KMS-11 (cell line): ENCODE measurements at regions not wholly inside any gene's neighbourhood (a gene's known extent, or its start where the extent isn't known, plus 50 kb on each side); places are given as distances from the start of the nearest gene placed in this dataset.

Experiments
- H2AFZ ChIP-seq: fragments of 200-600 bp; sonication (generic); 2 replicates; pipeline ENCODE4 v1.6.1; 2016; ENCODE audit warnings: antibody characterized with exemption, mixed run types, low read depth
- H3K27ac ChIP-seq: fragments of 200-600 bp; sonication (generic); 2 replicates; pipeline ENCODE4 v1.6.1; 2016; ENCODE audit warnings: mild to moderate bottlenecking, mixed run types
- H3K27me3 ChIP-seq: fragments of 200-600 bp; sonication (generic); 2 replicates; pipeline ENCODE4 v1.6.1; 2017; ENCODE audit warnings: mild to moderate bottlenecking, low read depth, mixed run types, moderate library complexity; ENCODE audit not compliant: insufficient read depth
- H3K36me3 ChIP-seq: fragments of 200-600 bp; sonication (generic); 2 replicates; pipeline ENCODE4 v1.6.1; 2017; ENCODE audit warnings: mild to moderate bottlenecking, mixed run types; ENCODE audit not compliant: insufficient read depth
- H3K4me1 ChIP-seq: fragments of 200-600 bp; sonication (generic); 2 replicates; pipeline ENCODE4 v1.6.1; 2016; ENCODE audit warnings: mild to moderate bottlenecking, low read depth, mixed run types; ENCODE audit not compliant: poor library complexity, severe bottlenecking
- H3K4me2 ChIP-seq: fragments of 200-600 bp; sonication (generic); 2 replicates; pipeline ENCODE4 v1.7.0; 2016; ENCODE audit warnings: mild to moderate bottlenecking, mixed run types
- H3K4me3 ChIP-seq: fragments of 200-600 bp; sonication (generic); IDR thresholded peaks from 2 replicates; pipeline ENCODE4 v1.6.1; 2017; ENCODE audit warnings: low read depth, low read length, mixed read lengths; ENCODE audit not compliant: insufficient read depth
- H3K79me2 ChIP-seq: fragments of 200-600 bp; sonication (generic); 2 replicates; pipeline ENCODE4 v1.6.1; 2016; ENCODE audit warnings: low read depth, mixed run types; ENCODE audit not compliant: insufficient read depth
- H3K9ac ChIP-seq: fragments of 200-600 bp; sonication (generic); 2 replicates; pipeline ENCODE4 v1.6.1; 2016; ENCODE audit warnings: mild to moderate bottlenecking, mixed run types
- H4K20me1 ChIP-seq: fragments of 200-600 bp; sonication (generic); 2 replicates; pipeline ENCODE4 v1.6.1; 2016; ENCODE audit warnings: mild to moderate bottlenecking, mixed run types; ENCODE audit not compliant: insufficient read depth
- TF ChIP-seq, protein P1 (sequence below): fragments of 200-600 bp; sonication (generic); conservative IDR thresholded peaks from 2 replicates; pipeline ENCODE4 v1.6.1; 2017; ENCODE audit warnings: low read depth, mild to moderate bottlenecking, antibody characterized with exemption, low read length, moderate library complexity, mixed read lengths

DNA sequence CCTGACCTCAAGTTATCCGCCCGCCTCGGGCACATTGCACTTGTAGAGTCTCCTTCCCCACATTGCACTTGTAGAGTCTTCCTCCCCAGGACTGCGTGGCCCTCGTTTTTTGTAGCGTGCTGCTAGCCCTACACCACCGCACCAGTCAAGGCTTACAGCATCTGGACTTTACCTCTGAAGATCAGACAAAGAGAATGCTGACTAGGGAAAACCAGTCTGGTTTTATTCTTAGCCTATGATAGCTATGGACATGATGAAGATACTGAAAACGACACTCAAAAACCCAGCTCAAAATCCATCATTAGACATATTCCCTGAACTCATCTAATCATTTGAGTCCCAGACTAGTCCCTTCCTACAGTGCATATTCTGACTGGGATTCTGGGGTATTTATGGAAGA is 71.9 kb upstream of the AKR1E2 start:
- Histone ChIP-seq H3K79me2 (no peaks in the 10 kb centered on the region), H3K36me3 (no peaks in the 10 kb centered on the region), H3K27ac (no peak overlapping the region), H3K4me1 (no peaks in the 10 kb centered on the region), H3K9ac (no peak overlapping the region), H3K4me3 (no peak overlapping the region), H3K4me2 (no peak overlapping the region), H3K27me3 (no peaks in the 10 kb centered on the region), H4K20me1 (no peaks in the 10 kb centered on the region), H2AFZ (no peak overlapping the region)
- TF ChIP-seq, protein P1, sequence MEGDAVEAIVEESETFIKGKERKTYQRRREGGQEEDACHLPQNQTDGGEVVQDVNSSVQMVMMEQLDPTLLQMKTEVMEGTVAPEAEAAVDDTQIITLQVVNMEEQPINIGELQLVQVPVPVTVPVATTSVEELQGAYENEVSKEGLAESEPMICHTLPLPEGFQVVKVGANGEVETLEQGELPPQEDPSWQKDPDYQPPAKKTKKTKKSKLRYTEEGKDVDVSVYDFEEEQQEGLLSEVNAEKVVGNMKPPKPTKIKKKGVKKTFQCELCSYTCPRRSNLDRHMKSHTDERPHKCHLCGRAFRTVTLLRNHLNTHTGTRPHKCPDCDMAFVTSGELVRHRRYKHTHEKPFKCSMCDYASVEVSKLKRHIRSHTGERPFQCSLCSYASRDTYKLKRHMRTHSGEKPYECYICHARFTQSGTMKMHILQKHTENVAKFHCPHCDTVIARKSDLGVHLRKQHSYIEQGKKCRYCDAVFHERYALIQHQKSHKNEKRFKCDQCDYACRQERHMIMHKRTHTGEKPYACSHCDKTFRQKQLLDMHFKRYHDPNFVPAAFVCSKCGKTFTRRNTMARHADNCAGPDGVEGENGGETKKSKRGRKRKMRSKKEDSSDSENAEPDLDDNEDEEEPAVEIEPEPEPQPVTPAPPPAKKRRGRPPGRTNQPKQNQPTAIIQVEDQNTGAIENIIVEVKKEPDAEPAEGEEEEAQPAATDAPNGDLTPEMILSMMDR: no peak

DNA sequence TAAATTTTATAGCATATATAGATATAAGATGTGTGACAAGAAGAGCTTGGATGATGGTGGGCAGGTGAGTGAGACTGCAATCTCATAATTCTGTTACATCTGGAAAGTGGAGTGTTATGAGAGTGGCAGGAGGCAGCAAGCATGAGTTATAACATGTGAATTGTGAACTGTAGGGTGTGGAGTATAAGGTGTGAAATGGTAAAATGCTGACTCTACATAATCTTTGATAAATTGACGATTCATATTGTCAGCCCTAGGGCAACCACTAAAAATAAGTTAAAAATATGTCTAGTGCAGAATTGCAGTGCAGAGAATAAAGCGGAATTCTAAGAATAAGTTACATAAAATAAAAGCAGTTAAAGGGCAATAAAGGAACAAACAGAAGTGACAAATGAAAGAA is 74.8 kb upstream of the AKR1E2 start:
- Histone ChIP-seq H3K4me3 (no peak overlapping the region), H3K9ac (no peak overlapping the region), H3K4me1 (no peaks in the 10 kb centered on the region), H2AFZ (no peak overlapping the region), H3K79me2 (no peaks in the 10 kb centered on the region), H3K27me3 (no peaks in the 10 kb centered on the region), H3K4me2 (no peak overlapping the region), H4K20me1 (no peaks in the 10 kb centered on the region), H3K27ac (no peak overlapping the region), H3K36me3 (no peaks in the 10 kb centered on the region)
- TF ChIP-seq, protein P1: no peak

GRCh38 chr10:4749271-4749574 is 76.8 kb upstream of the AKR1E2 start:
- H3K27ac ChIP-seq: no peak overlapping the region
- H3K4me3 ChIP-seq: no peak overlapping the region
- no peaks in the 10 kb centered on the region for H3K27me3 ChIP-seq
- H3K9ac ChIP-seq: no peak overlapping the region
- H3K36me3 ChIP-seq: no peaks in the 10 kb centered on the region
- no peaks in the 10 kb centered on the region for H3K4me1 ChIP-seq
- H2AFZ ChIP-seq: no peak overlapping the region
- TF ChIP-seq, protein P1: no peak
- no peak overlapping the region for H3K4me2 ChIP-seq
- H4K20me1 ChIP-seq: no peaks in the 10 kb centered on the region
- H3K79me2 ChIP-seq: no peaks in the 10 kb centered on the region

DNA sequence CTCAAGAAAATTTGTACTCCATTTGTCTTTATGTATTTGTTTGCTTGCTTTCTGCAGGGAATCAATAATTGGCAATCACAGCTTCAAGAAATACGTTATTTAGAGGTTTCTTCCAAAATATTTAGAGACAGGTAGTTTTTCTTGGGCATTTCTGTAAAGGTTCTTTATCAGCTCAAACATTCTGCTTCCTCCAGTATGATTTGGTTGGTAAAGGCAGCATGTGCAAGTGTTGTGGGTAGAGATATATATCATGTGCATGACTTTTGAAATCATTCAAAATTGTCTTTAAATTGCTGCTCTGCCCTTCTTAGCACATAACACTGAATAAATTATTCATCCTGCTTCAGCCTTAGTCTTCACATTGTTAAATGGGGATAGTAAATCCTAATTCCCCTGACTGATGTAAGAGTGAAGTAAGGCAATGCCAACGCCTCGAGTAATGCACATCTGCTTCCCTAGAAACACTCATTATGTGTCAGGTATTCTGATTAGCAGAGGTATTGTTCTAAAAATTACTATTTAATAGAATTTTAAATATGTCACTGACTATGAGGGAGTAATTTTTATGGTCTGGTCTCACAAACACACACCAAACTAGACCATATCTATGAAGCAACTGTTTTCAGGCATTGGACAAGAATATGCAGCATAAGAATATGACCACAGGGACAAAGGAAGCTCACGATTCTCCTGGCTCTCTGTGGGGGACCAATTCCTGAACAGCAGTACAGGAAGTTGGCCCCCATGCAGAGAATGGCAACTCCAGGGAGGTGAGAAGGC is 77.3 kb upstream of the AKR1E2 start:
- no peaks in the 10 kb centered on the region for H3K27me3 ChIP-seq
- H3K36me3 ChIP-seq: no peaks in the 10 kb centered on the region
- no peaks in the 10 kb centered on the region for H3K79me2 ChIP-seq
- no peaks in the 10 kb centered on the region for H4K20me1 ChIP-seq
- TF ChIP-seq, protein P1: no peak
- H3K4me2 ChIP-seq: no peak overlapping the region
- H3K27ac ChIP-seq: no peak overlapping the region
- H3K9ac ChIP-seq: no peak overlapping the region
- H3K4me1 ChIP-seq: no peaks in the 10 kb centered on the region
- no peak overlapping the region for H2AFZ ChIP-seq
- H3K4me3 ChIP-seq: no peak overlapping the region
